HEK293 (cell line): ENCODE measurements at regions not wholly inside any gene's neighbourhood (a gene's known extent, or its start where the extent isn't known, plus 50 kb on each side); places are given as distances from the start of the nearest gene placed in this dataset.
"Not testable (repeated sequence)": the region's sequence is repeated elsewhere in the genome, so short reads cannot be mapped to it uniquely, and the experiment has no call there.

ENCODE experiments used
- CTCF ChIA-PET: fragments of 350-600 bp; formaldehyde crosslinking; extraction: SDS; loops from one replicate; lab custom pipeline; 2021; ENCODE audit warnings: antibody characterized with exemption; lab: Yijun Ruan, JAX
- POLR2A ChIA-PET: fragments of 300-600 bp; formaldehyde crosslinking; extraction: SDS; loops from one replicate; lab custom pipeline; 2020; ENCODE audit warnings: antibody characterized with exemption, inconsistent platforms; lab: Yijun Ruan, JAX
- H3K27ac ChIP-seq: fragments of 200-500 bp; sonication (Bioruptor generic); 2 replicates; pipeline ENCODE4 v1.5.1; 2014; ENCODE audit warnings: low read depth, low read length, control low read depth, inconsistent platforms; ENCODE audit errors: extremely low read depth
- H3K36me3 ChIP-seq, 2 experiments: fragments of 200-500 bp in 1 of 2; sonication (Bioruptor generic) in 1 of 2; 1 replicate in 1 of 2; 2 replicates in 1 of 2; pipeline ENCODE4 v1.5.1; 2014 to 2017; ENCODE audit warnings: inconsistent platforms in 2 of 2, low read length in 2 of 2; ENCODE audit not compliant: control insufficient read depth in 2 of 2, insufficient read depth in 1 of 2
- H3K4me1 ChIP-seq: fragments of 200-500 bp; sonication (Bioruptor generic); 2 replicates; pipeline ENCODE4 v1.5.1; 2014; ENCODE audit warnings: mild to moderate bottlenecking, low read length, inconsistent platforms; ENCODE audit not compliant: control insufficient read depth, insufficient read depth
- H3K4me3 ChIP-seq: 2 replicates; pipeline ENCODE4 v1.5.1; 2011; ENCODE audit warnings: low read depth, mild to moderate bottlenecking, control low read depth, low read length, moderate library complexity
- H3K9me3 ChIP-seq: fragments of 200-500 bp; sonication (Bioruptor generic); 2 replicates; pipeline ENCODE4 v1.5.1; 2014; ENCODE audit warnings: low read depth, low read length, inconsistent platforms; ENCODE audit not compliant: control insufficient read depth, insufficient read depth
- ZEB2 ChIP-seq: fragments of 450-650 bp; formaldehyde crosslinking; IDR thresholded peaks from 2 replicates; pipeline ENCODE4 v1.5.1; 2016; ENCODE audit warnings: missing biosample characterization, missing genetic modification characterization
- ZNF121 ChIP-seq: fragments of 450-650 bp; formaldehyde crosslinking; IDR thresholded peaks from 2 replicates; pipeline ENCODE4 v1.5.1; 2016; ENCODE audit warnings: missing biosample characterization, missing genetic modification characterization
- ZNF146 ChIP-seq: fragments of 450-650 bp; formaldehyde crosslinking; IDR thresholded peaks from 2 replicates; pipeline ENCODE4 v1.5.1; 2016; ENCODE audit warnings: missing biosample characterization, missing genetic modification characterization
- ZNF416 ChIP-seq: fragments of 450-650 bp; formaldehyde crosslinking; IDR thresholded peaks from 2 replicates; pipeline ENCODE4 v1.5.1; 2016; ENCODE audit warnings: missing biosample characterization, missing genetic modification characterization
- ZNF521 ChIP-seq: fragments of 450-650 bp; formaldehyde crosslinking; IDR thresholded peaks from 2 replicates; pipeline ENCODE4 v1.5.1; 2017; ENCODE audit warnings: missing biosample characterization, mild to moderate bottlenecking, missing genetic modification characterization
- TF ChIP-seq, protein P1 (sequence below): fragments of 450-650 bp; formaldehyde crosslinking; IDR thresholded peaks from 2 replicates; pipeline ENCODE4 v1.5.1; 2016; ENCODE audit warnings: missing biosample characterization, missing genetic modification characterization, borderline replicate concordance
- TF ChIP-seq, protein P2 (sequence below): fragments of 450-650 bp; formaldehyde crosslinking; IDR thresholded peaks from 2 replicates; pipeline ENCODE4 v1.5.0; 2017; ENCODE audit warnings: missing biosample characterization, missing genetic modification characterization, borderline replicate concordance
- TF ChIP-seq, protein P3 (sequence below): fragments of 450-650 bp; formaldehyde crosslinking; IDR thresholded peaks from 2 replicates; pipeline ENCODE4 v1.5.1; 2017; ENCODE audit warnings: missing biosample characterization, missing genetic modification characterization
- TF ChIP-seq, protein P4 (sequence below): fragments of 450-650 bp; formaldehyde crosslinking; IDR thresholded peaks from 2 replicates; pipeline ENCODE4 v1.5.1; 2016; ENCODE audit warnings: missing biosample characterization, missing genetic modification characterization
- TF ChIP-seq, protein P5 (sequence below): fragments of 450-650 bp; formaldehyde crosslinking; IDR thresholded peaks from 2 replicates; pipeline ENCODE4 v1.5.1; 2016; ENCODE audit warnings: missing biosample characterization, missing genetic modification characterization

DNA sequence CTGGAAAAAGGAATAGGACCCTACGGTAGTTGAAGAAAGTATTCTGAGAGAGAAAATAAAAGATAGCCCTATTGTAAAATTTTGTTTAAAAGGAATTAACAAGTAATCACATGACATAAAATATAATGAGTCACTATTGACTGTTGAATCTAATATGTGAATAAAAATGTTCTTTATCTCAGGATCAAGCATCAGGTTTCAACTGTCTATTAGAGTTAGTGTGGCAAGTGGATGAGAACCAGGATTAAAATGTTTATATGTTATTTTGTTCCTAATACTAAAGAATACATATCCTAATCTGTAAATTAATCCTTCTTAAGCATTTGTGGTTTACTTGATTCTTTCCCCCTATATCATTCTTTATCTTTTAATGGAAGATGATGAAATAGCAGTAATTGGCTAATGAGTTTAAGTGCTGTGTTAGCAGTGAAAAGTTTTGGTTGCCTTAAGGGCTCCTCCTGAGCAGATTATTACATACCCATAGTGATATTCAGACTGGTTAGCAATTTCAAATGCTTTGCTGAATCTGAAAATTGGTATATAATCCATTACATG is 101.8 kb upstream of the BCHE start:
- POLR2A ChIA-PET: no interaction called here
- Histone ChIP-seq H3K9me3 (no peaks in the 10 kb centered on the region), H3K27ac (no peak overlapping the region), H3K4me1 (no peaks in the 10 kb centered on the region), H3K4me3 (no peak overlapping the region), H3K36me3 (no peaks in the 10 kb centered on the region)
- TF ChIP-seq, protein P1, sequence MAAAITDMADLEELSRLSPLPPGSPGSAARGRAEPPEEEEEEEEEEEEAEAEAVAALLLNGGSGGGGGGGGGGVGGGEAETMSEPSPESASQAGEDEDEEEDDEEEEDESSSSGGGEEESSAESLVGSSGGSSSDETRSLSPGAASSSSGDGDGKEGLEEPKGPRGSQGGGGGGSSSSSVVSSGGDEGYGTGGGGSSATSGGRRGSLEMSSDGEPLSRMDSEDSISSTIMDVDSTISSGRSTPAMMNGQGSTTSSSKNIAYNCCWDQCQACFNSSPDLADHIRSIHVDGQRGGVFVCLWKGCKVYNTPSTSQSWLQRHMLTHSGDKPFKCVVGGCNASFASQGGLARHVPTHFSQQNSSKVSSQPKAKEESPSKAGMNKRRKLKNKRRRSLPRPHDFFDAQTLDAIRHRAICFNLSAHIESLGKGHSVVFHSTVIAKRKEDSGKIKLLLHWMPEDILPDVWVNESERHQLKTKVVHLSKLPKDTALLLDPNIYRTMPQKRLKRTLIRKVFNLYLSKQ (tag by site-specific recombination): no peak
- TF ChIP-seq ZNF521 (tag by site-specific recombination): no peak
- TF ChIP-seq, protein P2, sequence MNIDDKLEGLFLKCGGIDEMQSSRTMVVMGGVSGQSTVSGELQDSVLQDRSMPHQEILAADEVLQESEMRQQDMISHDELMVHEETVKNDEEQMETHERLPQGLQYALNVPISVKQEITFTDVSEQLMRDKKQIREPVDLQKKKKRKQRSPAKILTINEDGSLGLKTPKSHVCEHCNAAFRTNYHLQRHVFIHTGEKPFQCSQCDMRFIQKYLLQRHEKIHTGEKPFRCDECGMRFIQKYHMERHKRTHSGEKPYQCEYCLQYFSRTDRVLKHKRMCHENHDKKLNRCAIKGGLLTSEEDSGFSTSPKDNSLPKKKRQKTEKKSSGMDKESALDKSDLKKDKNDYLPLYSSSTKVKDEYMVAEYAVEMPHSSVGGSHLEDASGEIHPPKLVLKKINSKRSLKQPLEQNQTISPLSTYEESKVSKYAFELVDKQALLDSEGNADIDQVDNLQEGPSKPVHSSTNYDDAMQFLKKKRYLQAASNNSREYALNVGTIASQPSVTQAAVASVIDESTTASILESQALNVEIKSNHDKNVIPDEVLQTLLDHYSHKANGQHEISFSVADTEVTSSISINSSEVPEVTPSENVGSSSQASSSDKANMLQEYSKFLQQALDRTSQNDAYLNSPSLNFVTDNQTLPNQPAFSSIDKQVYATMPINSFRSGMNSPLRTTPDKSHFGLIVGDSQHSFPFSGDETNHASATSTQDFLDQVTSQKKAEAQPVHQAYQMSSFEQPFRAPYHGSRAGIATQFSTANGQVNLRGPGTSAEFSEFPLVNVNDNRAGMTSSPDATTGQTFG (tag by site-specific recombination): no peak
- TF ChIP-seq, protein P3, sequence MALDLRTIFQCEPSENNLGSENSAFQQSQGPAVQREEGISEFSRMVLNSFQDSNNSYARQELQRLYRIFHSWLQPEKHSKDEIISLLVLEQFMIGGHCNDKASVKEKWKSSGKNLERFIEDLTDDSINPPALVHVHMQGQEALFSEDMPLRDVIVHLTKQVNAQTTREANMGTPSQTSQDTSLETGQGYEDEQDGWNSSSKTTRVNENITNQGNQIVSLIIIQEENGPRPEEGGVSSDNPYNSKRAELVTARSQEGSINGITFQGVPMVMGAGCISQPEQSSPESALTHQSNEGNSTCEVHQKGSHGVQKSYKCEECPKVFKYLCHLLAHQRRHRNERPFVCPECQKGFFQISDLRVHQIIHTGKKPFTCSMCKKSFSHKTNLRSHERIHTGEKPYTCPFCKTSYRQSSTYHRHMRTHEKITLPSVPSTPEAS: no peak
- TF ChIP-seq, protein P4, sequence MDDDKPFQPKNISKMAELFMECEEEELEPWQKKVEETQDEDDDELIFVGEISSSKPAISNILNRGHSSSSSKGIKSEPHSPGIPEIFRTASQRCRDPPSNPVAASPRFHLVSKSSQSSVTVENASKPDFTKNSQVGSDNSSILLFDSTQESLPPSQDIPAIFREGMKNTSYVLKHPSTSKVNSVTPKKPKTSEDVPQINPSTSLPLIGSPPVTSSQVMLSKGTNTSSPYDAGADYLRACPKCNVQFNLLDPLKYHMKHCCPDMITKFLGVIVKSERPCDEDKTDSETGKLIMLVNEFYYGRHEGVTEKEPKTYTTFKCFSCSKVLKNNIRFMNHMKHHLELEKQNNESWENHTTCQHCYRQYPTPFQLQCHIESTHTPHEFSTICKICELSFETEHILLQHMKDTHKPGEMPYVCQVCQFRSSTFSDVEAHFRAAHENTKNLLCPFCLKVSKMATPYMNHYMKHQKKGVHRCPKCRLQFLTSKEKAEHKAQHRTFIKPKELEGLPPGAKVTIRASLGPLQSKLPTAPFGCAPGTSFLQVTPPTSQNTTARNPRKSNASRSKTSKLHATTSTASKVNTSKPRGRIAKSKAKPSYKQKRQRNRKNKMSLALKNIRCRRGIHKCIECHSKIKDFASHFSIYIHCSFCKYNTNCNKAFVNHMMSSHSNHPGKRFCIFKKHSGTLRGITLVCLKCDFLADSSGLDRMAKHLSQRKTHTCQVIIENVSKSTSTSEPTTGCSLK (tag by site-specific recombination): no peak
- no peak for TF ChIP-seq ZNF121 (tag by site-specific recombination)
- no peak for TF ChIP-seq ZNF416
- no peak for TF ChIP-seq ZEB2 (tag by site-specific recombination)
- CTCF ChIA-PET: no interaction called here

DNA sequence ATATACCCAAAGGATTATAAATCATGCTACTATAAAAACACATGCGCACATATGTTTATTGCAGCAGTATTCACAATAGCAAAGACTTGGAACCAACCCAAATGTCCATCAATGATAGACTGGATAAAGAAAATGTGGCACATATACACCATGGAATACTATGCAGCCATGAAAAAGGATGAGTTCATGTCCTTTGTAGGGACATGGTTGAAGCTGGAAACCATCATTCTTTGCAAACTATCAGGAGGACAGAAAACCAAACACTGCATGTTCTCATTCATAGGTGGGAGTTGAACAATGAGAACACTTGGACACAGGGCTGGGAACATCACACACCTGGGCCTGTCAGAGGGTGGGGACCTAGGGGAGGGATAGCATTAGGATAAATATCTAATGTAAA is 98.9 kb upstream of the BCHE start:
- H3K4me1 ChIP-seq, CTCF ChIA-PET, H3K27ac ChIP-seq, H3K36me3 ChIP-seq, POLR2A ChIA-PET, H3K9me3 ChIP-seq, H3K4me3 ChIP-seq: not testable (repeated sequence)
- TF ChIP-seq, protein P5, sequence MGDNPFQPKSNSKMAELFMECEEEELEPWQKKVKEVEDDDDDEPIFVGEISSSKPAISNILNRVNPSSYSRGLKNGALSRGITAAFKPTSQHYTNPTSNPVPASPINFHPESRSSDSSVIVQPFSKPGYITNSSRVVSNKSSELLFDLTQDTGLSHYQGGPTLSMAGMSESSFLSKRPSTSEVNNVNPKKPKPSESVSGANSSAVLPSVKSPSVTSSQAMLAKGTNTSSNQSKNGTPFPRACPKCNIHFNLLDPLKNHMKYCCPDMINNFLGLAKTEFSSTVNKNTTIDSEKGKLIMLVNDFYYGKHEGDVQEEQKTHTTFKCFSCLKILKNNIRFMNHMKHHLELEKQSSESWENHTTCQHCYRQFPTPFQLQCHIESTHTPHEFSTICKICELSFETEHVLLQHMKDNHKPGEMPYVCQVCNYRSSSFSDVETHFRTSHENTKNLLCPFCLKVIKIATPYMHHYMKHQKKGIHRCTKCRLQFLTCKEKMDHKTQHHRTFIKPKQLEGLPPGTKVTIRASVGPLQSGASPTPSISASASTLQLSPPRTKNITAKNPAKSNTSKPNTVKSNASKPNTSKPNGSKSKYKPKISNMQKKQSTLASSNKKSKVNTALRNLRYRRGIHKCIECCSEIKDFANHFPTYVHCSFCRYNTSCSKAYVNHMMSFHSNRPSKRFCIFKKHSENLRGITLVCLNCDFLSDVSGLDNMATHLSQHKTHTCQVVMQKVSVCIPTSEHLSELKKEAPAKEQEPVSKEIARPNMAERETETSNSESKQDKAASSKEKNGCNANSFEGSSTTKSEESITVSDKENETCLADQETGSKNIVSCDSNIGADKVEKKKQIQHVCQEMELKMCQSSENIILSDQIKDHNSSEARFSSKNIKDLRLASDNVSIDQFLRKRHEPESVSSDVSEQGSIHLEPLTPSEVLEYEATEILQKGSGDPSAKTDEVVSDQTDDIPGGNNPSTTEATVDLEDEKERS: peak; percentile 76; the same call in 1 of the 2 replicates
- peak; percentile 77 for TF ChIP-seq ZNF146 (tag by site-specific recombination)

DNA sequence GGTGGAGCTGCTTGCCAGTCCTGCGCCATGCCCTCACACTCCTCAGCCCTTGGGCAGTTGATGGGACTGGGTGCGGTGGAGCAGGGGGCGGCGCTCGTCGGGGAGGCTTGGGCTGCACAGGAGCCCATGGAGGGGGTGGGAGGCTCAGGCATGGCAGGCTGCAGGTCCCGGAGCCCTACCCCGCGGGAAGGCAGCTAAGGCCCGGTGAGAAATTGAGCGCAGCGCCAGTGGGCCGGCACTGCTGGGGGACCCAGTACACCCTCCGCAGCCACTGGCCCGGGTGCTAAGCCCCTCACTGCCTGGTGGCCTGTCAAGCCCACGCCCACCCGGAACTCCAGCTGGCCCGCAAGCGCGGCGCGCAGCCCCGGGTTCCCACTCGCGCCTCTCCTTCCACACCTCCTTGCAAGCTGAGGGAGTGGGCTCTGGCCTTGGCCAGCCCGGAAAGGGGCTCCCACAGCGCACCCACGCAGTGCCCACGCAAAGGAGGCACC is 87.1 kb upstream of the BCHE start:
- H3K4me3 ChIP-seq, H3K36me3 ChIP-seq, H3K27ac ChIP-seq, H3K4me1 ChIP-seq, H3K9me3 ChIP-seq, CTCF ChIA-PET, POLR2A ChIA-PET: not testable (repeated sequence)
